Germinal center (tissue), 1 donor: ENCODE measurements at regions not wholly inside any gene's neighbourhood (a gene's known extent, or its start where the extent isn't known, plus 50 kb on each side); places are given as distances from the start of the nearest gene placed in this dataset.

Experiments used
- DNase-seq: peaks from one replicate; pipeline ENCODE4 v3.0.0; 2012; ENCODE audit warnings: mixed read lengths, low spot score

DNA sequence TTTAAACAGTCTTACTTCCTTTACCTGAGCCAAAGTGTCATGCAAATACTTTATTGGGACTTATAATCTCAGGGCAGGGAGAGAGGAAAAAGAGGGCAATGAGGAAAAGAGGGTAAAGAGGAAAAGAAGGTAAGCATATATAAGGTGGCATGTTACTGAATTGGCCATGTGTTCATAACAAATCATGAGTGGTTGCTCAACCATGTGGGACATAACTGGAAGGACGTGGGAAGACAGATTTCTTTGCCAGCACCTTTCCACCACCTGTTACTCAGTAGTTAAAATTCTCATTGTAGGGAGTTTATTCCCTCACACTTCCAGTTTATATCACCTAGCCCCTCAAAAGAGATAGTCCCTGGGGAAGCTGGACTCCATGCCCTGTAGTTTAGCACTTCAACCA, 54.7 kb upstream of the TPRG1 start:
- DNase-seq, result no peak

GRCh38 chr3:189118896-189119295, 52.9 kb upstream of the TPRG1 start:
- DNase-seq, result no peak

DNA sequence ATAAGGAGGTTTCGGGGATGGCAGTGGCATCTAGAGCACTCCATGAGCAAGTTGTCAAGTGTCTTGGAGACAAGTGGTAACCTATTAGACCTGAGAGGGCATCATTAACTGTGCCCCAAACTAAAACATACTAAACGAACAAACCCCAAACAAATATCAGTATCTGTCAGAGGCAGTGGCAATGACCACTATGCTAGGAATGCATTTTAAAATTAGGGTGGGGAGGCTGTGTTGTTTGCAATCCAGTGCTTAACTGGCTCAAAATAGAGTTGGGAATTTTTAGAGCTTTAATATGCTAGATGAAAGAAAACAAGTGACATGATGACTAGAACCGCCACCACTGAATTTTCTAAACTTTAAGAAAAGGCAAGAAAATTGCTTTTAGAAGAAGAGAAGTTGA, 51.8 kb upstream of the TPRG1 start:
- DNase-seq, result no peak

- no peak for DNase-seq
Measured at GRCh38 chr3:189121092-189121491, 50.7 kb upstream of the TPRG1 start.
